Immature natural killer cell (primary cell): ENCODE measurements at regions not wholly inside any gene's neighbourhood (a gene's known extent, or its start where the extent isn't known, plus 50 kb on each side); places are given as distances from the start of the nearest gene placed in this dataset.
"Not testable (repeated sequence)": the region's sequence is repeated elsewhere in the genome, so short reads cannot be mapped to it uniquely, and the experiment has no call there.

Experiments used
- DNase-seq, 3 donors: peaks; one replicate each; pipeline ENCODE4 v3.0.0; 2022; ENCODE audit warnings: mixed read lengths in 1 of 3
- H3K27ac Mint-ChIP-seq, 6 donors: one replicate each; pipeline ENCODE4 v1.8.0; 2020; ENCODE audit warnings: mixed read lengths in 6 of 6, mild to moderate bottlenecking in 5 of 6, inconsistent platforms in 4 of 6, moderate library complexity in 3 of 6
- H3K27me3 Mint-ChIP-seq, 3 donors: one replicate each; pipeline ENCODE4 v1.8.0; 2020 to 2021; ENCODE audit warnings: low read depth in 3 of 3, mild to moderate bottlenecking in 3 of 3, mixed read lengths in 3 of 3, moderate library complexity in 3 of 3, inconsistent platforms in 1 of 3
- H3K36me3 Mint-ChIP-seq, 3 donors: one replicate each; pipeline ENCODE4 v1.8.0; 2020; ENCODE audit warnings: mixed read lengths in 3 of 3, inconsistent platforms in 2 of 3, mild to moderate bottlenecking in 2 of 3
- H3K4me1 Mint-ChIP-seq, 2 donors: one replicate each; pipeline ENCODE4 v1.8.0; 2020; ENCODE audit warnings: inconsistent platforms in 2 of 2, mild to moderate bottlenecking in 2 of 2, mixed read lengths in 2 of 2, moderate library complexity in 1 of 2
- H3K4me3 Mint-ChIP-seq, 5 donors: one replicate each; pipeline ENCODE4 v1.8.0; 2020; ENCODE audit warnings: mild to moderate bottlenecking in 5 of 5, mixed read lengths in 5 of 5, inconsistent platforms in 3 of 5, moderate library complexity in 3 of 5
- H3K9me3 Mint-ChIP-seq, 6 donors: one replicate each; pipeline ENCODE4 v1.8.0; 2020; ENCODE audit warnings: mild to moderate bottlenecking in 6 of 6, mixed read lengths in 6 of 6, inconsistent platforms in 4 of 6, moderate library complexity in 3 of 6

DNA sequence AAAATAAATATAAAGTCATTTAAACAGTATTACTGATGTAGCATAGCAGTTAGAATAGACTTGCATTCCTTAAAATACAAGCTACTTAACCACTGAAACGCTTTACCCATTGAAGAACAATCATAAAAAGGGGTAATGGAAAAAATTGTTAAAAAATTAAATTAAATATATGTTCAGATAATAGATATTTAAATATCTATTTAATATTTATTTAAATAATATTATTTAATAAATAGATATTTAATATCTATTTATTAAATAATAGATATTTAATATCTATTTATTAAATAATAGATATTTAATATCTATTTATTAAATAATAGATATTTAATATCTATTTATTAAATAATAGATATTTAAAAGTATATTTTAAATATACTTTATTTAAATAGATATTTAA, 2410.5 kb downstream of the PCDH7 start:
- not testable (repeated sequence) for H3K27me3 Mint-ChIP-seq, H3K36me3 Mint-ChIP-seq, H3K27ac Mint-ChIP-seq, H3K4me3 Mint-ChIP-seq, DNase-seq, H3K4me1 Mint-ChIP-seq
- H3K9me3 Mint-ChIP-seq: peaks cover 3 to 30% (median 13%) of the 10 kb centered on the region in 6 donors

DNA sequence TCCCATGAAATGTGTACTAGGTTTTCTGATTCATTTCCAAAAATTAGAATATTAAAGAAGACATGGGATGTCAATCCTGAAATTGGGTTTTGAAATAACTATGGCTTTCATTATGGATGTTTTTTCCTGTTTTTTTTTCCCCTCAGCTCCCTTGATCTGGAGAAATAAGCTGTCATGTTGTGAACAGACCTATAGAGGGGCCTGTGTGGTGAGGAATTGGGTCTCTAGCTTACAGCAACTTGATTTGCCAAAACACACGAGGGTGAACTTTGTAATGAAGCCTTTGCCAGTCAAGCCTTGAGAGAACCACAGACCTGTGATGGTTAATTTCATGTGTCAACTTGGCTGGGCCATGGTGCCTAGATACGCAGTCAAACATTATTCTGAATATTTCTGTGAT, 2413.6 kb downstream of the PCDH7 start:
- Mint-ChIP-seq H3K36me3 (peaks cover 0 to 3% (median 0%) of the 10 kb centered on the region in 3 donors), H3K27me3 (peaks cover 0 to 3% (median 2%) of the 10 kb centered on the region in 3 donors), H3K9me3 (peaks cover 7 to 41% (median 12%) of the 10 kb centered on the region in 6 donors), H3K4me1 (no peaks in the 10 kb centered on the region), H3K27ac (no peak overlapping the region), H3K4me3 (no peak overlapping the region)
- DNase-seq: no peak

DNA sequence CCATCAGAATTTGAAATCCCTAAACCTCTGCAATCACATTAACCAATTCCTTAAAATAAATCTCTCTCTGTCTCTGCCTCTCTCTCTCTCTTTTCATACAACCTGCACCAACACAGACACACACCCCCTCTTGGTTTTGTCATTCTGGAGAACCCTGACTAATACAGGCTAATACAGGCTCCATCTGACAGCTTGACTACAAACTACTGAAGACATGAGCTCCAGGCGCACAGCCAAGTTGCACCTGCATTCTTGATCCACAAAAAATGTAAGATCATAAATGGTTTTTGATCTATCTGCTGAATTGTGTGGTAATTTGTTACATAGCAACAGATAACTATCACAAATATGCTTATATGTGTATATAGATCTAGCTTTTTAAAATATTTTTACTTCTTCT, 2414.2 kb downstream of the PCDH7 start:
- Mint-ChIP-seq H3K4me3 (no peak overlapping the region), H3K27me3 (peaks cover 0 to 3% (median 2%) of the 10 kb centered on the region in 3 donors), H3K9me3 (peaks cover 7 to 34% (median 13%) of the 10 kb centered on the region in 6 donors), H3K27ac (no peak overlapping the region), H3K4me1 (no peaks in the 10 kb centered on the region), H3K36me3 (peaks cover 0 to 3% (median 0%) of the 10 kb centered on the region in 3 donors)
- DNase-seq: no peak

DNA sequence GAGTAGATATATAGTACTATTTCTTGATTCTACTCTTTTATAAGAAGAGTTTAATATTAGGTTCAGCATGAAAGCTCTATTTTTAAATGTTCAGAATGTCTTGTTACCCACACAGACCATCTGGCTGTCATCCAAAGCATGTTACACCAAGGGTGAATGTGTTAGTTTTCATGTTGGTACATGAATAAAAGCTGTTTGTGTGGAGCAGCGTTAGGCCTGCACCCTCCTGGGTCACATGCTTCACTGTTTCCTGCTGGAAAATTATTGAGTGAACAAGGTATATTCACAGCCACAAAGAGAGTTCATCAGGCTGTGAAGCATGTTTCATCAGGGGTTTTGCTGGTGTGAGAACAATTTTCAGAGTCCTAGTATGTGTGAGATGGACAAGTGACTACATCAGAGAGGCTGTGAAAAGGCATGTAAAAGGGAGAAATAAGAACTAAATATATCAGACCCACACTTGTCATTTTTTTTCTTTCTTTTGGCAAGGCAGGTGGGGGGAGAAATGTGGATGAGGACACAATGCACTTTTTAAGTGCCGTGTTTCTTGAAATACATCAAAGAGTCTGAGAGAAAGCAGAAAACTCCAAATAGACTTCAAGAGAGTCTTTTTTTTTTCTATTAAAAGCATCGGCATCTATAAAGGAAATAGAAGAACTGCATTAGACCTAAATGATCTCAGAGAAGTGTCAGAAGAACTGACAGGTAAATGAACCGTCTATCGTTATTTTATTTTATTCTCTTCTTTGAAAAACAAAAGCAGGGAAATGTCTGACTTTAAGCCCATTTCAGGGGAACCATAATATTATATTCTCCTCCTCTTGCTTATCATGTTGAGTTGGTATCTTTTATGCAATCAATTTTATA, 2429.7 kb downstream of the PCDH7 start:
- Mint-ChIP-seq H3K4me3 (no peak overlapping the region), H3K36me3 (peaks cover 0 to 3% (median 0%) of the 10 kb centered on the region in 3 donors), H3K27me3 (no peaks in the 10 kb centered on the region), H3K27ac (no peak overlapping the region), H3K9me3 (peaks cover 4 to 33% (median 17%) of the 10 kb centered on the region in 6 donors), H3K4me1 (no peaks in the 10 kb centered on the region)
- DNase-seq: no peak

DNA sequence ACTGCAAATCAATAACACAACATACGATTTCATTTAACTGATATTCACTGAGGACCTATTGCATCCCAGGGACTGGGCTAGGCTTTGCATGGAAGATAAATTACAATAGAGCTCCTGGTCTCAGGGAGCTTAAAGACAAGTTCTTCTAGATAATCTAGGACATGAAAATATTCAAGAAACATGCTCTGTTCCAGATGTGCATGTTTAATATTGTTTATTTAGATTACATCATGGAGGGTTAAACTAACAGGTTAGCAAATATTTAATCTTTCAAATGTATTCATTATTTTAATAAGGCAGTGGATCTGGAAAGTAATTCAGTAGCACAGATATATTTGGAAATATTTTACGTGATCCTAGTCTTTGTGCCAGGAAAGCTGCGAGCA, 2430.3 kb downstream of the PCDH7 start:
- Mint-ChIP-seq H3K9me3 (peaks cover 4 to 37% (median 16%) of the 10 kb centered on the region in 6 donors), H3K27me3 (no peaks in the 10 kb centered on the region), H3K36me3 (peaks cover 0 to 3% (median 0%) of the 10 kb centered on the region in 3 donors), H3K4me3 (no peak overlapping the region), H3K27ac (no peak overlapping the region), H3K4me1 (no peaks in the 10 kb centered on the region)
- no peak for DNase-seq

DNA sequence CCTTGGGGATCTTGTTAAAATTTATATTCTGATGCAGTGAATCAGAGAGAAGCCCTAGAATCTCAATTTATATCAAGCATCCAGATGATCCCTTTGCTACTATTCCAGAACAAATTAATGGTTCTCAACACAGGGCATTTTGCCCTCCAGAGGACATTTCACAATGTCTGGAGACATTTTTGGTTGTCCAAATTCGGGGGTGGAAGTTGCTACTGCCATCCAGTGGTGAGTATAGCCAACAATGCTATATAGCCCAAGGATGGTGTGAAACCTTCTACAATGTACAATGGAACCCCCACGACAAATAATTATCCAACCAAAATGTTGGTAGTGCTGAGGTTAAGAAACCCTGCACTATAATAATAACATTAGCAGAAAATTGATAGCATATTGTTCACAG, 2440.0 kb downstream of the PCDH7 start:
- H3K4me3 Mint-ChIP-seq: no peak overlapping the region
- no peaks in the 10 kb centered on the region for H3K4me1 Mint-ChIP-seq
- no peak overlapping the region for H3K27ac Mint-ChIP-seq
- peaks cover 7 to 38% (median 17%) of the 10 kb centered on the region in 6 donors for H3K9me3 Mint-ChIP-seq
- no peak for DNase-seq
- H3K27me3 Mint-ChIP-seq: peaks cover 0 to 2% (median 0%) of the 10 kb centered on the region in 3 donors
- no peaks in the 10 kb centered on the region for H3K36me3 Mint-ChIP-seq

DNA sequence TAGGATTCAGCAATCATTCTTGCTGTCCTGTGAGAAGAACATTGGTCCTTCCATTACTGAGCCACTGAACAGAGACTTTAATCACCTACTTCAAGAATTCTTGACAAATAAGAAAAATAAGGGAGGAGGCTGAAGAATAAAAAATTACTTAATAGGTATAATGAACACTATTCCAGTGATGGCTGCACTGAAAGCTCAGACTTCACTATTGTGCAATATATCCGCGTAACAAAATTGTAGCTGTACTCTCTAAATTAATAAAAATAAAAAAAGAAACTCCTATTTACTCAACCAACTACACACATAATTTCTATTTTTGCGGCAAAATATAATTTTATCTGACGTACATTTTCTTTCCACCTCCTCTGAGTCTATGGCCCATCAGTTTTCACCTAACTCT, 2441.0 kb downstream of the PCDH7 start:
- peaks cover 0 to 2% (median 0%) of the 10 kb centered on the region in 3 donors for H3K27me3 Mint-ChIP-seq
- DNase-seq: no peak
- H3K4me3 Mint-ChIP-seq: no peak overlapping the region

DNA sequence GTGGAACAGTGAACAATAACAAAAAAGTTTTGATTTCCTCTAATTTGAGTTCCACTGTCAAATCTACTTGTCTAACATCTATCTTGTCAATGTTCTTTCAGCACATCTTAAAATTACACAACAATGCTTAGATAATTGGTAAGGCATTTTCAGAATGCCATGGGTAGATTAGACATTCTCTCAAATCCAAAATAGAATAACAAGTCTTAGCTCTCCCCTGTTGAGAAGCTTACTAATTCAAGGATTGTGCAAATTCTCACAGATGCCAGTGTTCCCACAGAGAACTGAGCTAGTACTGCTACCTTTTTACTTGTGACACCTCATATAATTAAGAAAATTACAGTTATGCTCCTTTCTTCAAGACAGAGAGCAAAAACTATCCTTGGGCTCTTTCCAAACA, 2442.0 kb downstream of the PCDH7 start:
- peaks cover 8 to 32% (median 16%) of the 10 kb centered on the region in 6 donors for H3K9me3 Mint-ChIP-seq
- no peaks in the 10 kb centered on the region for H3K36me3 Mint-ChIP-seq
- H3K4me3 Mint-ChIP-seq: no peak overlapping the region
- DNase-seq: no peak
- peaks cover 0 to 2% (median 0%) of the 10 kb centered on the region in 3 donors for H3K27me3 Mint-ChIP-seq
- H3K4me1 Mint-ChIP-seq: no peaks in the 10 kb centered on the region
- H3K27ac Mint-ChIP-seq: no peak overlapping the region

More for the DNA sequence above, 2441.0 kb downstream of the PCDH7 start:
- Mint-ChIP-seq H3K27ac (no peak overlapping the region), H3K9me3 (peaks cover 10 to 41% (median 18%) of the 10 kb centered on the region in 6 donors), H3K36me3 (no peaks in the 10 kb centered on the region), H3K4me1 (no peaks in the 10 kb centered on the region)

DNA sequence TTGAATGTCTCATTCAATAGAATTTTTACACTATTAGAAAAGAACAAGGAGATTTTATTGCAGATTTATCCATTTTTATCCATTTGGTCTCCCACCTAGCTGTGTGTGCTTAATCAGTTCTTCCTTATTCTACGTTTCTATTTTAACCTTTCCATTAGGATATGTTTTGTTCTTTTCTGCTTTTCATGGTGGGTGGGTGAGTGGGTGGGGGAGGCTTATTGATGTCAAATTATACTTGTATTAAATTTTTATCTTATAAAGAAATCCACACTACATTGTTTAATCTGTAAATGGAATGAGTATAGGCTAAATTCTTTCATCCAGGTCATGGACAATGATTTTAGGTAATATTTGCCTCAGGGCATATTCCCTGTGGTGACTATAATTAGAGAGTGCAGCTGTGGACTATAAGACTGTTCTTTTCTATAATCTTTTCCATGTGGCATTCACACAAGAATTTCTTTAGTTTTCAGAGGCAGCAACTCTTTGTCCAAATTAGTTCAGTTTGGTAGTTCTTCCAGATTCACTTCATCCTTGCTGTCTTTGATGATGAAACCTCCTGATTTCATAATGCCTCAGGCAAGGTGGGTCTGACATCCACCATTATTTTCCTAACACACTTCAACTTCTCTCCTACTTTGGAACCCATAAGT, 2451.8 kb downstream of the PCDH7 start:
- Mint-ChIP-seq H3K4me3 (no peak overlapping the region), H3K9me3 (peaks cover 3 to 44% (median 15%) of the 10 kb centered on the region in 6 donors), H3K4me1 (no peaks in the 10 kb centered on the region), H3K27me3 (no peaks in the 10 kb centered on the region), H3K36me3 (no peaks in the 10 kb centered on the region), H3K27ac (no peak overlapping the region)
- no peak for DNase-seq

DNA sequence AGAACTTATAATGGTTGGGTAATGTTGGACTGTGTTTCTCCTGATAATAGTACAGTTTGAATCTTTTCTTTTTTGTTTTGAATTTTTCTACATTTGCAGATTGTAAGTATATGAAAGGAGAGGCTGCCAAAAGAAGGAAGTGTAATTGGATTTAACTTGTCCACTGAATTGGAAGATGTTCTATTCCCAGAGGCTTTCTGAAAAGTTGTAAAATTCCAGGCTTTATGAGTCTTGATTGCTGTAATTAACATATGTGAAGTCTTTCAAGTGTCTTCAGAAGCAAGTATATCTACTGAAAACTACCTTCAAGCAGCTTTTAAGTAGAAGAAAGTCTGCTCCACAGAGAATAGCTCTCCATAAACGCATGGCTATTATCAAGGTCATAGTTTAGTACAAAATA, 2456.4 kb downstream of the PCDH7 start:
- H3K27me3 Mint-ChIP-seq: no peaks in the 10 kb centered on the region
- H3K4me1 Mint-ChIP-seq: no peaks in the 10 kb centered on the region
- no peak for DNase-seq
- peaks cover 5 to 39% (median 18%) of the 10 kb centered on the region in 6 donors for H3K9me3 Mint-ChIP-seq
- H3K4me3 Mint-ChIP-seq: no peak overlapping the region
- H3K36me3 Mint-ChIP-seq: no peaks in the 10 kb centered on the region
- H3K27ac Mint-ChIP-seq: no peak overlapping the region

DNA sequence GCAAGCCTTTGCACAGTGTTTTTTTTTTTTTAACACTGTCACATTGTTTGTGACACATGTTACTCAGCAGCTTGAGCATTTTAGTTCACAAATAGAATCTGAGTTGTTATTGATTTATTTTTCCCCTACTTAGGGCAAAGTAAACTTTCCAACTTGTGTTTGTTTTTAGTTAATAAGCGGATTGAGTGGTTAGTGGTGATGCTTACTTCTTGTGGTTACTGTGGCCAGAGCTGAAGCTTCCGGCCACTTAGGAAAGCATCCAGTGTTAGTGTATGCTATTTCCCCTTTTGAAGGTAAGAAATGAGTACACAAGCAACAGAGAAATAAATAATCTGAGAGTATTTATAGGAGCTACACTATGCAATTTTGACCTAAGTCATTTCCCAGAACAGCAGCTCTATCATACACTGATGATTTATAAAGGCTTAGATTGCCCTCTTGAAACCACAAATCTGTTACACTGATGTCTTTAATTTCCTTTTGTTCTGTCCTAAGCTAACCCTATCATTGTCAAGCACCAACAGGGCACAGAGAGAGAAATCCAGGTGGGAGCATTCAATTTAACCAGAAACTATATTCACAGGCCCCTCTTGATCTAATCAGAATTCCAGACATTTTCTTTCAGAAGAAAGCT, 2464.6 kb downstream of the PCDH7 start:
- Mint-ChIP-seq H3K4me1 (peaks cover 2 to 7% of the 10 kb centered on the region in 2 donors), H3K36me3 (no peaks in the 10 kb centered on the region), H3K9me3 (peaks cover 10 to 49% (median 14%) of the 10 kb centered on the region in 6 donors), H3K4me3 (no peak overlapping the region), H3K27ac (no peak overlapping the region), H3K27me3 (peaks cover 0 to 3% (median 1%) of the 10 kb centered on the region in 3 donors)
- no peak for DNase-seq

DNA sequence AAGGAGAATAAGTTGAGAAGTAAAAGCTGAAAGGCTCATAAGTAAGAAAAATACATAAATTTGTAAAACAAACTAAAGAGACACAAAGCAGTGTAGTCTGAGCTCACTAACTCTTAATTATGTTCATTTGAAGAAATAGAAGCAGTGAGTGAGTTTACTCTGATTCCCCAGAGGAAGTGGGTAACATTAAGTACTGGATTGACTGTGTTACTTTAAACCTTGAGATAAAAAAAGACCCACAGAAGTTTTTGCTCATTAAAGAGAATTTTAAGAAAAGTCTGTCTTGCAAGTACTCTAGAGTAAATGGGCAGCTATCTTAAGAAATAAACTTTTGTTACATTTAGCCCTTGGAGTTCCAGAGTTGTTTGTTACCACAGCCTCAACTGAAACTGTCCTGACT, 2466.9 kb downstream of the PCDH7 start:
- H3K4me3 Mint-ChIP-seq: no peak overlapping the region
- no peak overlapping the region for H3K27ac Mint-ChIP-seq
- H3K9me3 Mint-ChIP-seq: peaks cover 2 to 42% (median 13%) of the 10 kb centered on the region in 6 donors

DNA sequence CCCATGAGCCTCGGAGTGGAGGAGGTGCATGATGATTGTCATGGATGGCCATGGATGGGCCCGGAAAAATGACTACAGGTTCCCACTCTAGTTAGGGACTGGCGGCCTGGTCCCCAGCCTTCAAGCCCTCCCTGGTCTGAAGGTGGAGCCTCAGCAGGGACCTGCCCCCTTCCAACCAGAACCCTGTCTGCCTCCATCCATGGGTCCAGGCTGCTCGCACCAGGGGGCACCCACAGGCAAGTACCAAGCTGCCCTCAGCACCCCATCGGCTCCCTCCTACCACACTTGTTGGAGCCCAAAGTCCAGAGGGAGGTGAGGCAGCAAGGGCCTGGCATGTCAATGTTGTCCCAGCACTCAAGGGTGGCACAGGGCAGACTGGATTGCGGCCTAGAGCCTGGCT, 2468.6 kb downstream of the PCDH7 start:
- no peaks in the 10 kb centered on the region for H3K36me3 Mint-ChIP-seq

More for the DNA sequence above, 2466.9 kb downstream of the PCDH7 start:
- no peak for DNase-seq
- Mint-ChIP-seq H3K4me1 (peaks cover 2 to 7% of the 10 kb centered on the region in 2 donors), H3K36me3 (no peaks in the 10 kb centered on the region), H3K27me3 (peaks cover 0 to 3% (median 0%) of the 10 kb centered on the region in 3 donors)

DNA sequence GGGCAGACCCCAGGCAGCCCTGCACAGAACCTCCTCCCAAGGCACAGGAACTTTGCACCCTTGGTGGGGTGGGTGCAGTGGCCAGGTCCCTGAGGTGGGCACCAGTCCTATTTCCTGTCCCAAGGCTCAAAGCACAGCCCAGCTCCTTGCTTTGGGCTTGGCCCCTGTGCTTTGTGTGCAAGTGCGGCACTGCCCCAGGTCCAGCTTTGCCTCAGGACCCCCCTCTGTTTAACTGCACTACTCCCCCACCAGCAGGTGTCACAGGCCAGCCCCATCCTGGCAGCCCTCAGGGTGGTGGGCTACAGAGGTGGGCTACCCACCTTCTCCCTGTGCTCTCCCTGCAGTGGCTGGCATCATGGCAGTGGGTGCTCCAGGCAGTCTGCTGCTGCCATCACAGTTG, 2469.0 kb downstream of the PCDH7 start:
- H3K4me1 Mint-ChIP-seq: peaks cover 2 to 7% of the 10 kb centered on the region in 2 donors
- H3K27ac Mint-ChIP-seq: no peak overlapping the region
- H3K4me3 Mint-ChIP-seq: no peak overlapping the region
- H3K9me3 Mint-ChIP-seq: peaks cover 0 to 36% (median 13%) of the 10 kb centered on the region in 6 donors
- no peak for DNase-seq
- no peaks in the 10 kb centered on the region for H3K36me3 Mint-ChIP-seq
- H3K27me3 Mint-ChIP-seq: no peaks in the 10 kb centered on the region

More for the DNA sequence above, 2468.6 kb downstream of the PCDH7 start:
- H3K4me3 Mint-ChIP-seq: no peak overlapping the region
- DNase-seq: no peak
- H3K4me1 Mint-ChIP-seq: peaks cover 2 to 7% of the 10 kb centered on the region in 2 donors
- H3K9me3 Mint-ChIP-seq: peaks cover 0 to 39% (median 13%) of the 10 kb centered on the region in 6 donors
- no peak overlapping the region for H3K27ac Mint-ChIP-seq
- no peaks in the 10 kb centered on the region for H3K27me3 Mint-ChIP-seq
